HEK293 (cell line): ENCODE measurements at regions not wholly inside any gene's neighbourhood (a gene's known extent, or its start where the extent isn't known, plus 50 kb on each side); places are given as distances from the start of the nearest gene placed in this dataset.

Experiments used
- GLIS1 ChIP-seq: fragments of 450-650 bp; formaldehyde crosslinking; IDR thresholded peaks from 2 replicates; pipeline ENCODE4 v1.5.1; 2016; ENCODE audit warnings: missing biosample characterization, missing genetic modification characterization
- GLIS2 ChIP-seq: fragments of 450-650 bp; formaldehyde crosslinking; IDR thresholded peaks from 2 replicates; pipeline ENCODE4 v1.5.1; 2016; ENCODE audit warnings: missing biosample characterization, missing genetic modification characterization
- PRDM1 ChIP-seq: fragments of 450-650 bp; formaldehyde crosslinking; IDR thresholded peaks from 2 replicates; pipeline ENCODE4; 2016; ENCODE audit warnings: missing biosample characterization, missing genetic modification characterization
- SETDB1 ChIP-seq: IDR thresholded peaks from one replicate; pipeline ENCODE4 v1.6.1; 2017; ENCODE audit warnings: mild to moderate bottlenecking, low read length, moderate library complexity, mixed read lengths; ENCODE audit not compliant: insufficient read length
- TCF7L2 ChIP-seq: IDR thresholded peaks from 2 replicates; pipeline ENCODE4 v1.6.1; 2011; ENCODE audit warnings: low read depth, mild to moderate bottlenecking, inconsistent platforms, low read length, moderate library complexity, borderline replicate concordance
- WT1 ChIP-seq: fragments of 450-650 bp; formaldehyde crosslinking; IDR thresholded peaks from 2 replicates; pipeline ENCODE4 v1.5.1; 2016; ENCODE audit warnings: missing biosample characterization, missing genetic modification characterization
- ZNF121 ChIP-seq: fragments of 450-650 bp; formaldehyde crosslinking; IDR thresholded peaks from 2 replicates; pipeline ENCODE4 v1.5.1; 2016; ENCODE audit warnings: missing biosample characterization, missing genetic modification characterization
- ZNF2 ChIP-seq: fragments of 450-650 bp; formaldehyde crosslinking; IDR thresholded peaks from 2 replicates; pipeline ENCODE4 v1.5.1; 2016; ENCODE audit warnings: missing biosample characterization, missing genetic modification characterization
- ZNF324 ChIP-seq: fragments of 450-650 bp; formaldehyde crosslinking; IDR thresholded peaks from 2 replicates; pipeline ENCODE4 v1.5.1; 2016; ENCODE audit warnings: missing biosample characterization, missing genetic modification characterization
- ZNF366 ChIP-seq: fragments of 450-650 bp; formaldehyde crosslinking; conservative IDR thresholded peaks from 2 replicates; pipeline ENCODE4 v1.5.1; 2016; ENCODE audit warnings: missing biosample characterization, missing genetic modification characterization
- ZNF548 ChIP-seq: fragments of 450-650 bp; formaldehyde crosslinking; IDR thresholded peaks from 2 replicates; pipeline ENCODE4 v1.5.1; 2016; ENCODE audit warnings: missing biosample characterization, missing genetic modification characterization
- ZNF560 ChIP-seq: fragments of 450-650 bp; formaldehyde crosslinking; IDR thresholded peaks from 2 replicates; pipeline ENCODE4 v1.5.1; 2017; ENCODE audit warnings: missing biosample characterization, missing genetic modification characterization, borderline replicate concordance
- ZNF600 ChIP-seq: fragments of 450-650 bp; formaldehyde crosslinking; IDR thresholded peaks from 2 replicates; pipeline ENCODE4 v1.5.1; 2016; ENCODE audit warnings: missing biosample characterization, missing genetic modification characterization
- ZNF610 ChIP-seq: fragments of 450-650 bp; formaldehyde crosslinking; IDR thresholded peaks from 2 replicates; pipeline ENCODE4 v1.5.1; 2016; ENCODE audit warnings: missing biosample characterization, missing genetic modification characterization, borderline replicate concordance
- ZNF654 ChIP-seq: fragments of 450-650 bp; formaldehyde crosslinking; IDR thresholded peaks from 2 replicates; pipeline ENCODE4 v1.5.1; 2016; ENCODE audit warnings: low read depth, missing biosample characterization, missing genetic modification characterization
- ZNF660 ChIP-seq: fragments of 450-650 bp; IDR thresholded peaks from 2 replicates; pipeline ENCODE4 v1.5.1; 2018; ENCODE audit warnings: missing biosample characterization, mild to moderate bottlenecking, missing genetic modification characterization
- ZXDB ChIP-seq: fragments of 450-650 bp; formaldehyde crosslinking; IDR thresholded peaks from 2 replicates; pipeline ENCODE4 v1.5.1; 2016; ENCODE audit warnings: missing biosample characterization, missing genetic modification characterization
- TF ChIP-seq, protein P1 (sequence below): fragments of 450-650 bp; formaldehyde crosslinking; IDR thresholded peaks from 2 replicates; pipeline ENCODE4 v1.5.1; 2017; ENCODE audit warnings: missing biosample characterization, missing genetic modification characterization
- TF ChIP-seq, protein P2 (sequence below): fragments of 450-650 bp; formaldehyde crosslinking; IDR thresholded peaks from 2 replicates; pipeline ENCODE4 v1.5.1; 2016; ENCODE audit warnings: missing biosample characterization, missing genetic modification characterization
- TF ChIP-seq, protein P3 (sequence below): fragments of 450-650 bp; formaldehyde crosslinking; IDR thresholded peaks from 2 replicates; pipeline ENCODE4 v1.5.1; 2016; ENCODE audit warnings: missing biosample characterization, missing genetic modification characterization
- TF ChIP-seq, protein P4 (sequence below): fragments of 450-650 bp; IDR thresholded peaks from 2 replicates; pipeline ENCODE4 v1.5.1; 2018; ENCODE audit warnings: missing biosample characterization, mild to moderate bottlenecking, missing genetic modification characterization
- TF ChIP-seq, protein P5 (sequence below): fragments of 450-650 bp; formaldehyde crosslinking; IDR thresholded peaks from 2 replicates; pipeline ENCODE4 v1.5.1; 2016; ENCODE audit warnings: missing biosample characterization, missing genetic modification characterization, borderline replicate concordance
- TF ChIP-seq, protein P6 (sequence below): fragments of 450-650 bp; formaldehyde crosslinking; IDR thresholded peaks from 2 replicates; pipeline ENCODE4; 2016; ENCODE audit warnings: missing biosample characterization, missing genetic modification characterization
- TF ChIP-seq, protein P7 (sequence below): fragments of 450-650 bp; formaldehyde crosslinking; IDR thresholded peaks from 2 replicates; pipeline ENCODE4 v1.5.1; 2016; ENCODE audit warnings: missing biosample characterization, missing genetic modification characterization
- TF ChIP-seq, protein P8 (sequence below): fragments of 450-650 bp; formaldehyde crosslinking; IDR thresholded peaks from 2 replicates; pipeline ENCODE4 v1.5.1; 2016; ENCODE audit warnings: missing biosample characterization, missing genetic modification characterization

DNA sequence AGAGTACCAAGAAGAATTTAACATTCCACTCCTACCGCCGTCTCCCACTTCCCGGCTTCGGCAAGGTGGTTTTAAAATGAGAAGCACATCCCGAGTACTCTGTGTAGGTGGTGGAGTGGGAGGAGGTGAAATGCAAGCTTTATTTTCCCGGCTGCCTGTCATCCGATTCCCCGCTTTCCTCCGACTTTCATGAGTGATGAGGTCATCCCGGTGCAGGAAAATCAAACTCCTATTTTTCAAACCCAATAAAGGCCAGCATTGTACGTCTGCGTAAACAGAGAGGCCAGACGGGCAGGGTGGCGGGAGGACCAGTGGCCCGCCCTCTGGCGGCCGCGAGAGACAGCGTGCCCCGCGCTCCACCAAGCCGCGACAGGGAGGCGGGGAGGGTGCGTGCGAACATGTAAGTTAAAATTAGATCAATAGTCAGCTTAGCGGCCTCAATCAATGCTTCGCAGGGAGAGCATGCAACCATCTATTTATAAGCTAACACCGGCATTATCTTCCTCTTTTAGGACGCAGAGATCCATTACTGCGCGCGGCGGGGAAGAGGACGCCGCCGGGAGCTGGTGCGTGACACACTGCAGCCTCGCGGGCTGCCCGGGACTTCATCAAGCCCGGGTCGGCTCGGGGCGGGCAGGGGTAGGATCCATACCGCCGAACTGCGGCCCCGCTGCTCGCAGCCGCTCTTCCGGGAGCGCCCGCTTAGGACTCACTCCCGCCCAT, 163.3 kb downstream of the CD47 start (continued):
- TF ChIP-seq, protein P1, sequence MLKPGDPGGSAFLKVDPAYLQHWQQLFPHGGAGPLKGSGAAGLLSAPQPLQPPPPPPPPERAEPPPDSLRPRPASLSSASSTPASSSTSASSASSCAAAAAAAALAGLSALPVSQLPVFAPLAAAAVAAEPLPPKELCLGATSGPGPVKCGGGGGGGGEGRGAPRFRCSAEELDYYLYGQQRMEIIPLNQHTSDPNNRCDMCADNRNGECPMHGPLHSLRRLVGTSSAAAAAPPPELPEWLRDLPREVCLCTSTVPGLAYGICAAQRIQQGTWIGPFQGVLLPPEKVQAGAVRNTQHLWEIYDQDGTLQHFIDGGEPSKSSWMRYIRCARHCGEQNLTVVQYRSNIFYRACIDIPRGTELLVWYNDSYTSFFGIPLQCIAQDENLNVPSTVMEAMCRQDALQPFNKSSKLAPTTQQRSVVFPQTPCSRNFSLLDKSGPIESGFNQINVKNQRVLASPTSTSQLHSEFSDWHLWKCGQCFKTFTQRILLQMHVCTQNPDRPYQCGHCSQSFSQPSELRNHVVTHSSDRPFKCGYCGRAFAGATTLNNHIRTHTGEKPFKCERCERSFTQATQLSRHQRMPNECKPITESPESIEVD (tag by site-specific recombination), result peak; percentile 62
- TF ChIP-seq ZNF660 (tag by site-specific recombination) (peak; percentile 93), ZNF2 (0 out of 2 replicates have a peak, but pooled peaks have one; percentile 24), TCF7L2 (no peak), ZNF366 (peak; percentile 80), WT1 (tag by site-specific recombination) (0 out of 2 replicates have a peak, but pooled peaks have one; percentile 36), ZNF610 (tag by site-specific recombination) (no peak), SETDB1 (peak; percentile 52), ZNF121 (tag by site-specific recombination) (0 out of 2 replicates have a peak, but pooled peaks have one; percentile 49), ZNF548 (tag by site-specific recombination) (no peak), ZXDB (tag by site-specific recombination) (peak; percentile 18; the same call in 1 of the 2 replicates), GLIS1 (tag by site-specific recombination) (no peak; the same call in 1 of the 2 replicates), GLIS2 (tag by site-specific recombination) (no peak), ZNF324 (tag by site-specific recombination) (0 out of 2 replicates have a peak, but pooled peaks have one; percentile 52), ZNF560 (no peak), ZNF654 (tag by site-specific recombination) (no peak; the same call in 1 of the 2 replicates), PRDM1 (tag by site-specific recombination) (peak; percentile 83), ZNF600 (peak; percentile 96)
- TF ChIP-seq, protein P2, sequence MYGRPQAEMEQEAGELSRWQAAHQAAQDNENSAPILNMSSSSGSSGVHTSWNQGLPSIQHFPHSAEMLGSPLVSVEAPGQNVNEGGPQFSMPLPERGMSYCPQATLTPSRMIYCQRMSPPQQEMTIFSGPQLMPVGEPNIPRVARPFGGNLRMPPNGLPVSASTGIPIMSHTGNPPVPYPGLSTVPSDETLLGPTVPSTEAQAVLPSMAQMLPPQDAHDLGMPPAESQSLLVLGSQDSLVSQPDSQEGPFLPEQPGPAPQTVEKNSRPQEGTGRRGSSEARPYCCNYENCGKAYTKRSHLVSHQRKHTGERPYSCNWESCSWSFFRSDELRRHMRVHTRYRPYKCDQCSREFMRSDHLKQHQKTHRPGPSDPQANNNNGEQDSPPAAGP (tag by site-specific recombination), result no peak
- TF ChIP-seq, protein P3, sequence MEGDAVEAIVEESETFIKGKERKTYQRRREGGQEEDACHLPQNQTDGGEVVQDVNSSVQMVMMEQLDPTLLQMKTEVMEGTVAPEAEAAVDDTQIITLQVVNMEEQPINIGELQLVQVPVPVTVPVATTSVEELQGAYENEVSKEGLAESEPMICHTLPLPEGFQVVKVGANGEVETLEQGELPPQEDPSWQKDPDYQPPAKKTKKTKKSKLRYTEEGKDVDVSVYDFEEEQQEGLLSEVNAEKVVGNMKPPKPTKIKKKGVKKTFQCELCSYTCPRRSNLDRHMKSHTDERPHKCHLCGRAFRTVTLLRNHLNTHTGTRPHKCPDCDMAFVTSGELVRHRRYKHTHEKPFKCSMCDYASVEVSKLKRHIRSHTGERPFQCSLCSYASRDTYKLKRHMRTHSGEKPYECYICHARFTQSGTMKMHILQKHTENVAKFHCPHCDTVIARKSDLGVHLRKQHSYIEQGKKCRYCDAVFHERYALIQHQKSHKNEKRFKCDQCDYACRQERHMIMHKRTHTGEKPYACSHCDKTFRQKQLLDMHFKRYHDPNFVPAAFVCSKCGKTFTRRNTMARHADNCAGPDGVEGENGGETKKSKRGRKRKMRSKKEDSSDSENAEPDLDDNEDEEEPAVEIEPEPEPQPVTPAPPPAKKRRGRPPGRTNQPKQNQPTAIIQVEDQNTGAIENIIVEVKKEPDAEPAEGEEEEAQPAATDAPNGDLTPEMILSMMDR, result peak; percentile 90
- TF ChIP-seq, protein P4, sequence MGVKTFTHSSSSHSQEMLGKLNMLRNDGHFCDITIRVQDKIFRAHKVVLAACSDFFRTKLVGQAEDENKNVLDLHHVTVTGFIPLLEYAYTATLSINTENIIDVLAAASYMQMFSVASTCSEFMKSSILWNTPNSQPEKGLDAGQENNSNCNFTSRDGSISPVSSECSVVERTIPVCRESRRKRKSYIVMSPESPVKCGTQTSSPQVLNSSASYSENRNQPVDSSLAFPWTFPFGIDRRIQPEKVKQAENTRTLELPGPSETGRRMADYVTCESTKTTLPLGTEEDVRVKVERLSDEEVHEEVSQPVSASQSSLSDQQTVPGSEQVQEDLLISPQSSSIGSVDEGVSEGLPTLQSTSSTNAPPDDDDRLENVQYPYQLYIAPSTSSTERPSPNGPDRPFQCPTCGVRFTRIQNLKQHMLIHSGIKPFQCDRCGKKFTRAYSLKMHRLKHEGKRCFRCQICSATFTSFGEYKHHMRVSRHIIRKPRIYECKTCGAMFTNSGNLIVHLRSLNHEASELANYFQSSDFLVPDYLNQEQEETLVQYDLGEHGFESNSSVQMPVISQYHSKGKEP (tag by site-specific recombination), result peak; percentile 76
- TF ChIP-seq, protein P5, sequence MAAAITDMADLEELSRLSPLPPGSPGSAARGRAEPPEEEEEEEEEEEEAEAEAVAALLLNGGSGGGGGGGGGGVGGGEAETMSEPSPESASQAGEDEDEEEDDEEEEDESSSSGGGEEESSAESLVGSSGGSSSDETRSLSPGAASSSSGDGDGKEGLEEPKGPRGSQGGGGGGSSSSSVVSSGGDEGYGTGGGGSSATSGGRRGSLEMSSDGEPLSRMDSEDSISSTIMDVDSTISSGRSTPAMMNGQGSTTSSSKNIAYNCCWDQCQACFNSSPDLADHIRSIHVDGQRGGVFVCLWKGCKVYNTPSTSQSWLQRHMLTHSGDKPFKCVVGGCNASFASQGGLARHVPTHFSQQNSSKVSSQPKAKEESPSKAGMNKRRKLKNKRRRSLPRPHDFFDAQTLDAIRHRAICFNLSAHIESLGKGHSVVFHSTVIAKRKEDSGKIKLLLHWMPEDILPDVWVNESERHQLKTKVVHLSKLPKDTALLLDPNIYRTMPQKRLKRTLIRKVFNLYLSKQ (tag by site-specific recombination), result no peak
- TF ChIP-seq, protein P6, sequence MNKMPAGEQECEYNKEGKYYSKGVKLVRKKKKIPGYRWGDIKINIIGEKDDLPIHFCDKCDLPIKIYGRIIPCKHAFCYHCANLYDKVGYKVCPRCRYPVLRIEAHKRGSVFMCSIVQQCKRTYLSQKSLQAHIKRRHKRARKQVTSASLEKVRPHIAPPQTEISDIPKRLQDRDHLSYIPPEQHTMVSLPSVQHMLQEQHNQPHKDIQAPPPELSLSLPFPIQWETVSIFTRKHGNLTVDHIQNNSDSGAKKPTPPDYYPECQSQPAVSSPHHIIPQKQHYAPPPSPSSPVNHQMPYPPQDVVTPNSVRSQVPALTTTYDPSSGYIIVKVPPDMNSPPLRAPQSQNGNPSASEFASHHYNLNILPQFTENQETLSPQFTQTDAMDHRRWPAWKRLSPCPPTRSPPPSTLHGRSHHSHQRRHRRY (tag by site-specific recombination), result no peak
- TF ChIP-seq, protein P7, sequence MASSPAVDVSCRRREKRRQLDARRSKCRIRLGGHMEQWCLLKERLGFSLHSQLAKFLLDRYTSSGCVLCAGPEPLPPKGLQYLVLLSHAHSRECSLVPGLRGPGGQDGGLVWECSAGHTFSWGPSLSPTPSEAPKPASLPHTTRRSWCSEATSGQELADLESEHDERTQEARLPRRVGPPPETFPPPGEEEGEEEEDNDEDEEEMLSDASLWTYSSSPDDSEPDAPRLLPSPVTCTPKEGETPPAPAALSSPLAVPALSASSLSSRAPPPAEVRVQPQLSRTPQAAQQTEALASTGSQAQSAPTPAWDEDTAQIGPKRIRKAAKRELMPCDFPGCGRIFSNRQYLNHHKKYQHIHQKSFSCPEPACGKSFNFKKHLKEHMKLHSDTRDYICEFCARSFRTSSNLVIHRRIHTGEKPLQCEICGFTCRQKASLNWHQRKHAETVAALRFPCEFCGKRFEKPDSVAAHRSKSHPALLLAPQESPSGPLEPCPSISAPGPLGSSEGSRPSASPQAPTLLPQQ (tag by site-specific recombination), result peak; percentile 23; the same call in 1 of the 2 replicates
- TF ChIP-seq, protein P8, sequence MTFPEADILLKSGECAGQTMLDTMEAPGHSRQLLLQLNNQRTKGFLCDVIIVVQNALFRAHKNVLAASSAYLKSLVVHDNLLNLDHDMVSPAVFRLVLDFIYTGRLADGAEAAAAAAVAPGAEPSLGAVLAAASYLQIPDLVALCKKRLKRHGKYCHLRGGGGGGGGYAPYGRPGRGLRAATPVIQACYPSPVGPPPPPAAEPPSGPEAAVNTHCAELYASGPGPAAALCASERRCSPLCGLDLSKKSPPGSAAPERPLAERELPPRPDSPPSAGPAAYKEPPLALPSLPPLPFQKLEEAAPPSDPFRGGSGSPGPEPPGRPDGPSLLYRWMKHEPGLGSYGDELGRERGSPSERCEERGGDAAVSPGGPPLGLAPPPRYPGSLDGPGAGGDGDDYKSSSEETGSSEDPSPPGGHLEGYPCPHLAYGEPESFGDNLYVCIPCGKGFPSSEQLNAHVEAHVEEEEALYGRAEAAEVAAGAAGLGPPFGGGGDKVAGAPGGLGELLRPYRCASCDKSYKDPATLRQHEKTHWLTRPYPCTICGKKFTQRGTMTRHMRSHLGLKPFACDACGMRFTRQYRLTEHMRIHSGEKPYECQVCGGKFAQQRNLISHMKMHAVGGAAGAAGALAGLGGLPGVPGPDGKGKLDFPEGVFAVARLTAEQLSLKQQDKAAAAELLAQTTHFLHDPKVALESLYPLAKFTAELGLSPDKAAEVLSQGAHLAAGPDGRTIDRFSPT (tag by site-specific recombination), result 0 out of 2 replicates have a peak, but pooled peaks have one; percentile 45
